A549 (cell line): ENCODE measurements at regions not wholly inside any gene's neighbourhood (a gene's known extent, or its start where the extent isn't known, plus 50 kb on each side); places are given as distances from the start of the nearest gene placed in this dataset.

ENCODE experiments used
- JUN ChIP-seq, 2 experiments: fragments of >200 bp; sonication (Bioruptor Twin); formaldehyde crosslinking; IDR thresholded peaks; 2 replicates in 1 of 2; 3 replicates in 1 of 2; pipeline ENCODE4 v1.6.1; 2016 to 2017
- RCOR1 ChIP-seq: fragments of 150-350 bp; IDR thresholded peaks from 2 replicates; pipeline ENCODE4 v1.6.1; 2014; ENCODE audit warnings: antibody characterized with exemption, low read length, low read depth
- TF ChIP-seq, protein P1 (sequence below): IDR thresholded peaks from 2 replicates; pipeline ENCODE4 v1.6.1; 2012

DNA sequence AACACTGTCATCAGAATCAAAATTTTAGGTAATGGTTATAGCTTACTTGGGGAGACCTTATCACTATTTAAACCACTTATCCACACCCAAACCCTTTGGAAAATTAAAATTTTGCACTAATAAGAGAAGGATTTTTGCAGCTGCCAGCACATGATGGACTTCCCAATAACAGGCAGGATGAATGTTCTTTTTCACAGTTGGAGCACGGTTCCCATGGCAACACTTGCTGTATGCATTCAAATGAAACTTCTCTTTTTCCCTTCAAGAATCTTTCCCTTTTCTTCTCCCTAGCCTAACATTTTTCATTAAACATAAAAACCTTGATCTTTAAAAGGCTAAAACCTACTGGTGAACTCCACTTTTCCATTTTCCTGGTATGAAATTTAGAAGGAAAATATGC is 768.2 kb downstream of the KCTD8 start:
- TF ChIP-seq JUN (IDR thresholded peaks at IDR 0.05), result no peak
- TF ChIP-seq, protein P1, sequence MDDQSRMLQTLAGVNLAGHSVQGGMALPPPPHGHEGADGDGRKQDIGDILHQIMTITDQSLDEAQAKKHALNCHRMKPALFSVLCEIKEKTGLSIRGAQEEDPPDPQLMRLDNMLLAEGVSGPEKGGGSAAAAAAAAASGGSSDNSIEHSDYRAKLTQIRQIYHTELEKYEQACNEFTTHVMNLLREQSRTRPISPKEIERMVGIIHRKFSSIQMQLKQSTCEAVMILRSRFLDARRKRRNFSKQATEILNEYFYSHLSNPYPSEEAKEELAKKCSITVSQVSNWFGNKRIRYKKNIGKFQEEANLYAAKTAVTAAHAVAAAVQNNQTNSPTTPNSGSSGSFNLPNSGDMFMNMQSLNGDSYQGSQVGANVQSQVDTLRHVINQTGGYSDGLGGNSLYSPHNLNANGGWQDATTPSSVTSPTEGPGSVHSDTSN, result no peak
- no peak for TF ChIP-seq RCOR1
